IMR-90 (cell line): ENCODE measurements at regions not wholly inside any gene's neighbourhood (a gene's known extent, or its start where the extent isn't known, plus 50 kb on each side); places are given as distances from the start of the nearest gene placed in this dataset.

Source experiments
- ATAC-seq: fragments of 200-7000 bp; cut with Tn5 transposase; 2 replicates; pipeline ENCODE4 v1.9.1; 2020; ENCODE audit warnings: low read depth, mild to moderate bottlenecking, moderate library complexity
- BruUV-seq: library from RNA; stranded (reverse); fragments of 400-500 nt; replicated peaks from 2 replicates; lab custom pipeline; 2021; lab: Mats Ljungman, UMichigan
- CTCF ChIA-PET: fragments of 300-600 bp; formaldehyde crosslinking; extraction: SDS; loops from one replicate; lab custom pipeline; 2021; ENCODE audit warnings: antibody characterized with exemption; lab: Yijun Ruan, JAX
- POLR2A ChIA-PET: fragments of 300-600 bp; sonication (Branson Sonifier 250); formaldehyde crosslinking; loops from one replicate; lab custom pipeline; 2022; ENCODE audit warnings: antibody characterized with exemption; ENCODE audit not compliant: unreplicated experiment; lab: Charles Lee
- DNase-seq: peaks from one replicate; pipeline ENCODE4 v3.0.0; 2013
- H2AFZ ChIP-seq: replicated peaks from 2 replicates; pipeline ENCODE3; 2013; ENCODE audit warnings: low read length, mild to moderate bottlenecking; ENCODE audit not compliant: poor library complexity
- H2AK5ac ChIP-seq: 2 replicates; pipeline ENCODE4 v1.6.1; 2013; ENCODE audit warnings: low read depth, low read length, inconsistent platforms
- H2AK9ac ChIP-seq: replicated peaks from 2 replicates; pipeline ENCODE3; 2013; ENCODE audit warnings: mild to moderate bottlenecking, low read depth, low read length, moderate library complexity; ENCODE audit not compliant: poor library complexity
- H2BK120ac ChIP-seq: 2 replicates; pipeline ENCODE4 v1.6.1; 2013; ENCODE audit warnings: low read depth, low read length, inconsistent platforms
- H2BK15ac ChIP-seq: 3 replicates; pipeline ENCODE4 v1.6.1; 2013; ENCODE audit warnings: low read depth, low read length, inconsistent platforms
- H2BK20ac ChIP-seq: 2 replicates; pipeline ENCODE4 v1.6.1; 2013; ENCODE audit warnings: low read depth, mild to moderate bottlenecking, inconsistent platforms, low read length, moderate library complexity
- H2BK5ac ChIP-seq: 2 replicates; pipeline ENCODE4 v1.6.1; 2013; ENCODE audit warnings: mild to moderate bottlenecking, low read depth, low read length, inconsistent platforms; ENCODE audit not compliant: poor library complexity, severe bottlenecking
- H3K14ac ChIP-seq: replicated peaks from 2 replicates; pipeline ENCODE4 v1.6.1; 2013; ENCODE audit warnings: low read depth, low read length, inconsistent platforms
- H3K18ac ChIP-seq: 2 replicates; pipeline ENCODE4 v1.6.1; 2013; ENCODE audit warnings: low read depth, low read length, control low read depth
- H3K23ac ChIP-seq: 2 replicates; pipeline ENCODE4 v1.6.1; 2013; ENCODE audit warnings: low read depth, low read length, inconsistent platforms
- H3K27ac ChIP-seq: 2 replicates; pipeline ENCODE4 v1.5.1; 2013; ENCODE audit warnings: mild to moderate bottlenecking, control low read depth, low read length; ENCODE audit not compliant: insufficient read depth
- H3K27me3 ChIP-seq: 2 replicates; pipeline ENCODE4 v1.6.1; 2013; ENCODE audit warnings: low read length; ENCODE audit not compliant: control insufficient read depth, insufficient read depth
- H3K36me3 ChIP-seq: 2 replicates; pipeline ENCODE4 v1.6.1; 2013; ENCODE audit warnings: low read length, mixed read lengths; ENCODE audit not compliant: control insufficient read depth, insufficient read depth
- H3K4ac ChIP-seq: 2 replicates; pipeline ENCODE4 v1.6.1; 2013; ENCODE audit warnings: low read depth, low read length, inconsistent platforms
- H3K4me1 ChIP-seq: 2 replicates; pipeline ENCODE4 v1.6.1; 2013; ENCODE audit warnings: low read length, mixed read lengths; ENCODE audit not compliant: control insufficient read depth, insufficient read depth
- H3K4me2 ChIP-seq: 2 replicates; pipeline ENCODE4 v1.6.1; 2013; ENCODE audit warnings: low read depth, mild to moderate bottlenecking, control low read depth, low read length, moderate library complexity
- H3K4me3 ChIP-seq: 2 replicates; pipeline ENCODE4 v1.5.1; 2013; ENCODE audit warnings: low read depth, mild to moderate bottlenecking, control low read depth, low read length, moderate library complexity; ENCODE audit not compliant: insufficient read depth
- H3K56ac ChIP-seq: 2 replicates; pipeline ENCODE4 v1.6.1; 2013; ENCODE audit warnings: low read length, inconsistent platforms; ENCODE audit not compliant: insufficient read depth; ENCODE audit errors: extremely low read depth
- H3K79me1 ChIP-seq, 2 experiments: 2 replicates each; pipeline ENCODE4 v1.6.1; 2013; ENCODE audit warnings: low read length in 2 of 2, inconsistent platforms in 1 of 2, low read depth in 1 of 2
- H3K9ac ChIP-seq: 2 replicates; pipeline ENCODE4 v1.6.1; 2013; ENCODE audit warnings: low read depth, low read length, control low read depth
- H3K9me1 ChIP-seq: 2 replicates; pipeline ENCODE4 v1.6.1; 2013; ENCODE audit warnings: low read length, inconsistent platforms; ENCODE audit not compliant: insufficient read depth
- H3K9me3 ChIP-seq: 2 replicates; pipeline ENCODE4 v1.6.1; 2013; ENCODE audit warnings: low read length; ENCODE audit not compliant: control insufficient read depth, insufficient read depth
- H4K20me1 ChIP-seq: 2 replicates; pipeline ENCODE4 v1.6.1; 2013; ENCODE audit warnings: low read length, inconsistent platforms; ENCODE audit not compliant: insufficient read depth
- H4K5ac ChIP-seq: 2 replicates; pipeline ENCODE4 v1.6.1; 2013; ENCODE audit warnings: mild to moderate bottlenecking, low read depth, low read length, control low read depth
- H4K8ac ChIP-seq, 2 experiments: 2 replicates each; pipeline ENCODE4 v1.6.1; 2013; ENCODE audit warnings: low read depth in 2 of 2, low read length in 2 of 2, control low read depth in 1 of 2, inconsistent platforms in 1 of 2
- H4K91ac ChIP-seq: 2 replicates; pipeline ENCODE4 v1.6.1; 2013; ENCODE audit warnings: low read depth, low read length, inconsistent platforms; ENCODE audit not compliant: insufficient read depth
- BHLHE40 ChIP-seq: fragments of 150-350 bp; IDR thresholded peaks from 2 replicates; pipeline ENCODE4 v1.6.1; 2016; ENCODE audit warnings: mild to moderate bottlenecking, low read depth, low read length
- CTCF ChIP-seq: conservative IDR thresholded peaks from 2 replicates; pipeline ENCODE4 v1.5.1; 2012; ENCODE audit warnings: mild to moderate bottlenecking, low read depth, low read length, improper control_type of control experiment
- RAD21 ChIP-seq: IDR thresholded peaks from 2 replicates; pipeline ENCODE4 v1.6.1; 2012; ENCODE audit warnings: low read length, improper control_type of control experiment
- SMC3 ChIP-seq: fragments of 150-350 bp; IDR thresholded peaks from 2 replicates; pipeline ENCODE4 v1.6.1; 2016; ENCODE audit warnings: low read depth, mild to moderate bottlenecking, antibody characterized with exemption, low read length, moderate library complexity
- WGBS, 2 experiments: methylation state at CpG; one replicate each; pipeline versions ENCODE4 v1.1.5 to v1.1.7; 2013; ENCODE audit warnings: missing lambda C conversion rate in 2 of 2; ENCODE audit not compliant: insufficient read length in 1 of 2; ENCODE audit errors: extremely low coverage in 2 of 2; 5-methylcytosine and 5-hydroxymethylcytosine counted together
- dilution Hi-C: fragments of 300-500 bp; cut with HindIII; formaldehyde crosslinking; loops from one replicate; pipeline ENCODE4 v1.14.3; 2018; ENCODE audit warnings: low sequenced_read_pairs; ENCODE audit not compliant: unreplicated experiment
- in situ Hi-C: fragments of 300-500 bp; cut with MboI; formaldehyde crosslinking; loops from 3 replicates; pipeline ENCODE4 v1.14.3; 2019; ENCODE audit warnings: low sequenced_read_pairs, inconsistent platforms, mixed read lengths
- intact Hi-C: fragments of 100-400 bp; cut with micrococcal nuclease; formaldehyde crosslinking; loops from 2 replicates; pipeline ENCODE4 v1.10.0; 2022
- TF ChIP-seq, protein P1 (sequence below): fragments of 150-350 bp; IDR thresholded peaks from 2 replicates; pipeline ENCODE4 v1.6.1; 2017; ENCODE audit warnings: mild to moderate bottlenecking, antibody characterized with exemption, low read length, low read depth

DNA sequence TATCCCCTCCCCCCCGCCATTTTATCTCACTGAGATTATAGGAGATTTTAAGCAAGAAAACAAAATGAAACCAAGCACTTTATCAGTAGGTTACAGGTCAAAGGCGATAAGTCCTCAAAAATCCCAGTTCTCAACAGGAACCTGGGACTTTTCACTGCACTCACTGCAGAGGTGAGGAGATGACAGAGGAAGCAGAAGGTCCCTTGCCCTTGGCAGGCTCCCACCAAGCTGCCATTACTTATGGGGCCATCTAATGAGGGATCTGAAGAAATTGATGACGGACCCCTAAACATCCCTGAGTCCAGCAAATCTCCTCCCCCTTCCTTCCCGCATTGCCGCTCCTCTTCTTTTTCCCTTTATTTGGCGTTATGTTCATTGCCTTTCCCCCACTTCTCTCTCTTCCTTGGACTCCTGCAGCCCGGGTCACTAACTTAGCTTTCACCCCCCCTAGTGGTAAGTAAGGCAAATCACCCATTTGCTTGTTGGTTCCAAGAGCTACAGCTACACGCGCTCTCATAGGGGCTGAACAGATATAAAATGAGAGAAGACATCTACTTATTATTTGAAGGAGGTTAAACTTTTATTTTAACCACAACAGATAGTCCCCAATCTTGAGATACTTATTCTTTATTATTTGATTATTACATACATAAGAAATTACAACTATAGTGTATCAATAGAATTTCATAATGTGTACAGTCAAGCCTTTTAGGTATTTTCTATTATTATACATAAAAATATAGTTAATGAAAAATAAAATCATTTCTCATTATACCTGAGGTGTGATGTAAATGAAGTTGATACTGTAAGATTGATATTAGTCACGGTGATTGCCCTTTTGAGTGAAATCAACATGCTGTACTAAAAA, 52.0 kb upstream of the ARGLU1 start:
- Histone ChIP-seq H3K4me3 (no peak overlapping the region), H2AK5ac (no peak overlapping the region), H3K4me1 (no peaks in the 10 kb centered on the region), H4K5ac (no peak overlapping the region), H3K36me3 (no peaks in the 10 kb centered on the region), H3K18ac (no peak overlapping the region), H2BK15ac (no peak overlapping the region), H2AK9ac (no peak overlapping the region), H3K27me3 (peaks cover 21% of the 10 kb centered on the region), H3K56ac (no peak overlapping the region), H3K14ac (no peak overlapping the region), H3K27ac (no peak overlapping the region), H2BK5ac (no peak overlapping the region), H3K9me3 (no peaks in the 10 kb centered on the region), H4K20me1 (no peaks in the 10 kb centered on the region), H3K4ac (no peak overlapping the region), H3K4me2 (peak overlapping the region; percentile 53), H2AFZ (peak overlapping the region; percentile 75), H3K9me1 (no peaks in the 10 kb centered on the region), H4K8ac (no peak overlapping the region), H2BK20ac (no peak overlapping the region), H3K23ac (no peak overlapping the region), H3K9ac (no peak overlapping the region), H4K91ac (no peak overlapping the region), H2BK120ac (no peak overlapping the region), H3K79me1 (no peaks in the 10 kb centered on the region)
- ChIA-PET CTCF (interaction anchor here (0.6 to 2.2 kb wide), 11 partner anchors 9 to 1565 kb away, joined by 3 to 11 read pairs (median 3); no protein-coding TSS in a partner anchor), POLR2A (interaction anchor here (0.6 kb wide), 1 partner anchor 10 kb away, joined by 5 read pairs; no protein-coding TSS in a partner anchor)
- TF ChIP-seq CTCF (peak; percentile 82), SMC3 (peak; percentile 69), BHLHE40 (no peak), RAD21 (peak; percentile 75)
- TF ChIP-seq, protein P1, sequence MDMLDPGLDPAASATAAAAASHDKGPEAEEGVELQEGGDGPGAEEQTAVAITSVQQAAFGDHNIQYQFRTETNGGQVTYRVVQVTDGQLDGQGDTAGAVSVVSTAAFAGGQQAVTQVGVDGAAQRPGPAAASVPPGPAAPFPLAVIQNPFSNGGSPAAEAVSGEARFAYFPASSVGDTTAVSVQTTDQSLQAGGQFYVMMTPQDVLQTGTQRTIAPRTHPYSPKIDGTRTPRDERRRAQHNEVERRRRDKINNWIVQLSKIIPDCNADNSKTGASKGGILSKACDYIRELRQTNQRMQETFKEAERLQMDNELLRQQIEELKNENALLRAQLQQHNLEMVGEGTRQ: no peak
- DNase-seq (peak; percentile 69), ATAC-seq (peak; percentile 98)
- in situ Hi-C loops: no loop called here
- dilution Hi-C loops: no loop called here
- no TSS peak for BruUV-seq
- 0% methylated on average over 3 of the region's 10 CpGs; no CpG with 5 or more reads in 1 of the 2 experiments for whole genome bisulfite sequencing, 2 experiments
- intact Hi-C loops: loop anchor here (1.0 kb wide), 2 partner anchors 83 to 504 kb away; no protein-coding TSS in a partner anchor
